CD14-positive monocyte (primary cell): ENCODE measurements at regions not wholly inside any gene's neighbourhood (a gene's known extent, or its start where the extent isn't known, plus 50 kb on each side); places are given as distances from the start of the nearest gene placed in this dataset.

Experiments used
- DNase-seq, 3 donors: peaks; one replicate each; pipeline ENCODE4 v3.0.0-alpha.2; 2011 to 2022
- H2AFZ ChIP-seq: 2 replicates; pipeline ENCODE4 v1.6.0; 2012; ENCODE audit warnings: mild to moderate bottlenecking, low read depth, low read length, inconsistent platforms; ENCODE audit not compliant: insufficient read depth, poor library complexity, severe bottlenecking
- H3K27ac ChIP-seq, 2 donors: 1 replicate in 1 of 2; 2 replicates in 1 of 2; pipeline ENCODE4 v1.5.1; 2012 to 2013; ENCODE audit warnings: low read length in 2 of 2, control low read depth in 1 of 2, inconsistent platforms in 1 of 2, low read depth in 1 of 2, mild to moderate bottlenecking in 1 of 2
- H3K27me3 ChIP-seq, 2 donors: one replicate each; pipeline versions ENCODE4 v1.6.0 to v1.6.1; 2011 to 2013; ENCODE audit warnings: low read length in 2 of 2; ENCODE audit not compliant: control insufficient read depth in 2 of 2, insufficient read depth in 2 of 2
- H3K36me3 ChIP-seq, 2 donors: replicated peaks in 1 of 2; 1 replicate in 1 of 2; 2 replicates in 1 of 2; pipeline versions ENCODE4 v1.5.1 to v1.6.1; 2012 to 2013; ENCODE audit warnings: low read length in 2 of 2, control low read depth in 1 of 2, inconsistent platforms in 1 of 2, mild to moderate bottlenecking in 1 of 2; ENCODE audit not compliant: insufficient read depth in 2 of 2, control insufficient read depth in 1 of 2
- H3K4me1 ChIP-seq, 2 donors: 1 replicate in 1 of 2; 2 replicates in 1 of 2; pipeline versions ENCODE4 v1.5.1 to v1.6.1; 2012 to 2013; ENCODE audit warnings: low read length in 2 of 2, control low read depth in 1 of 2, inconsistent platforms in 1 of 2, mild to moderate bottlenecking in 1 of 2, moderate library complexity in 1 of 2; ENCODE audit not compliant: insufficient read depth in 2 of 2, control insufficient read depth in 1 of 2
- H3K4me2 ChIP-seq: replicated peaks from 2 replicates; pipeline ENCODE3; 2012; ENCODE audit warnings: low read length, moderate library complexity, mild to moderate bottlenecking; ENCODE audit not compliant: poor library complexity, severe bottlenecking; ENCODE audit errors: extremely low read depth
- H3K4me3 ChIP-seq, 3 experiments: fragments of 200-600 bp in 1 of 3; sonication (generic) in 1 of 3; replicated peaks in 1 of 3; 1 replicate in 2 of 3; 2 replicates in 1 of 3; pipeline ENCODE4 v1.5.1; 2011 to 2013; ENCODE audit warnings: low read length in 3 of 3, mild to moderate bottlenecking in 3 of 3, control low read depth in 2 of 3, low read depth in 2 of 3, inconsistent platforms in 1 of 3, moderate library complexity in 1 of 3
- H3K79me2 ChIP-seq: 2 replicates; pipeline ENCODE4 v1.6.0; 2012; ENCODE audit warnings: mild to moderate bottlenecking, control low read depth, inconsistent platforms, low read length, moderate library complexity; ENCODE audit not compliant: insufficient read depth
- H3K9ac ChIP-seq: 2 replicates; pipeline ENCODE4 v1.6.0; 2017; ENCODE audit warnings: low read length, mild to moderate bottlenecking; ENCODE audit not compliant: insufficient read depth, poor library complexity, severe bottlenecking
- H3K9me3 ChIP-seq, 2 donors: replicated peaks in 1 of 2; 1 replicate in 1 of 2; 2 replicates in 1 of 2; pipeline versions ENCODE4 v1.5.1 to v1.6.1; 2012 to 2013; ENCODE audit warnings: low read length in 2 of 2, control low read depth in 1 of 2; ENCODE audit not compliant: control insufficient read depth in 1 of 2, insufficient read depth in 1 of 2
- H4K20me1 ChIP-seq: 2 replicates; pipeline ENCODE4 v1.6.0; 2012; ENCODE audit warnings: mild to moderate bottlenecking, low read length, control low read depth, moderate library complexity; ENCODE audit not compliant: insufficient read depth
- H3K27ac Mint-ChIP-seq, 7 donors: one replicate each; pipeline ENCODE4 v1.8.0; 2020; ENCODE audit warnings: mild to moderate bottlenecking in 7 of 7, mixed read lengths in 7 of 7, moderate library complexity in 6 of 7, inconsistent platforms in 2 of 7
- H3K27me3 Mint-ChIP-seq, 3 donors: one replicate each; pipeline ENCODE4 v1.8.0; 2021 to 2022; ENCODE audit warnings: low read depth in 3 of 3, mild to moderate bottlenecking in 3 of 3, mixed read lengths in 3 of 3, moderate library complexity in 3 of 3, inconsistent platforms in 1 of 3
- H3K36me3 Mint-ChIP-seq, 2 donors: one replicate each; pipeline ENCODE4 v1.8.0; 2020; ENCODE audit warnings: mixed read lengths in 2 of 2, inconsistent platforms in 1 of 2, mild to moderate bottlenecking in 1 of 2
- H3K4me1 Mint-ChIP-seq: one replicate; pipeline ENCODE4 v1.8.0; 2020; ENCODE audit warnings: mild to moderate bottlenecking, mixed read lengths
- H3K4me3 Mint-ChIP-seq, 2 donors: one replicate each; pipeline ENCODE4 v1.8.0; 2020; ENCODE audit warnings: mild to moderate bottlenecking in 2 of 2, mixed read lengths in 2 of 2, moderate library complexity in 1 of 2
- H3K9me3 Mint-ChIP-seq, 7 donors: one replicate each; pipeline ENCODE4 v1.8.0; 2020 to 2022; ENCODE audit warnings: mixed read lengths in 7 of 7, mild to moderate bottlenecking in 6 of 7, moderate library complexity in 6 of 7, inconsistent platforms in 2 of 7
- WGBS: methylation state at CpG from one replicate; pipeline ENCODE4 v1.1.5; 2013; ENCODE audit warnings: missing lambda C conversion rate; ENCODE audit not compliant: insufficient coverage; 5-methylcytosine and 5-hydroxymethylcytosine counted together
- intact Hi-C, 2 donors: fragments of 100-400 bp; cut with micrococcal nuclease; formaldehyde crosslinking; loops; one replicate each; pipeline versions ENCODE4 v1.15.0 to v1.15.1; 2023
- TF ChIP-seq, protein P1 (sequence below): fragments of 200-600 bp; IDR thresholded peaks from one replicate; pipeline ENCODE4 v1.8.0; 2022; ENCODE audit warnings: antibody characterized with exemption, mild to moderate bottlenecking

GRCh38 chr14:100652744-100653143 lies 65.5 kb upstream of the BEGAIN start:
- Histone ChIP-seq H2AFZ (no peak overlapping the region), H3K79me2 (no peaks in the 10 kb centered on the region), H4K20me1 (no peaks in the 10 kb centered on the region), H3K27me3 (peaks cover 0 to 9% of the 10 kb centered on the region in 2 donors), H3K9ac (no peak overlapping the region), H3K4me2 (no peak overlapping the region), H3K4me3 (no peak overlapping the region), H3K36me3 (no peaks in the 10 kb centered on the region), H3K9me3 (no peaks in the 10 kb centered on the region), H3K4me1 (peaks cover 0 to 6% of the 10 kb centered on the region in 2 donors), H3K27ac (no peak overlapping the region)
- H3K36me3 Mint-ChIP-seq = no peaks in the 10 kb centered on the region
- WGBS = 98% methylated on average over 4 of the region's 8 CpGs
- no peak overlapping the region for H3K27ac Mint-ChIP-seq
- H3K4me3 Mint-ChIP-seq = no peak overlapping the region
- TF ChIP-seq, protein P1, sequence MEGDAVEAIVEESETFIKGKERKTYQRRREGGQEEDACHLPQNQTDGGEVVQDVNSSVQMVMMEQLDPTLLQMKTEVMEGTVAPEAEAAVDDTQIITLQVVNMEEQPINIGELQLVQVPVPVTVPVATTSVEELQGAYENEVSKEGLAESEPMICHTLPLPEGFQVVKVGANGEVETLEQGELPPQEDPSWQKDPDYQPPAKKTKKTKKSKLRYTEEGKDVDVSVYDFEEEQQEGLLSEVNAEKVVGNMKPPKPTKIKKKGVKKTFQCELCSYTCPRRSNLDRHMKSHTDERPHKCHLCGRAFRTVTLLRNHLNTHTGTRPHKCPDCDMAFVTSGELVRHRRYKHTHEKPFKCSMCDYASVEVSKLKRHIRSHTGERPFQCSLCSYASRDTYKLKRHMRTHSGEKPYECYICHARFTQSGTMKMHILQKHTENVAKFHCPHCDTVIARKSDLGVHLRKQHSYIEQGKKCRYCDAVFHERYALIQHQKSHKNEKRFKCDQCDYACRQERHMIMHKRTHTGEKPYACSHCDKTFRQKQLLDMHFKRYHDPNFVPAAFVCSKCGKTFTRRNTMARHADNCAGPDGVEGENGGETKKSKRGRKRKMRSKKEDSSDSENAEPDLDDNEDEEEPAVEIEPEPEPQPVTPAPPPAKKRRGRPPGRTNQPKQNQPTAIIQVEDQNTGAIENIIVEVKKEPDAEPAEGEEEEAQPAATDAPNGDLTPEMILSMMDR = no peak
- intact Hi-C loops = loop anchor here in 1 of 2 donors (5.0 kb wide), 1 partner anchor 125 kb away; no protein-coding TSS in a partner anchor
- peaks cover 8 to 20% (median 18%) of the 10 kb centered on the region in 3 donors for H3K27me3 Mint-ChIP-seq
- H3K9me3 Mint-ChIP-seq = no peaks in the 10 kb centered on the region
- DNase-seq = no peak
- H3K4me1 Mint-ChIP-seq = peaks cover 2% of the 10 kb centered on the region

GRCh38 chr14:100653409-100653808 lies 66.2 kb upstream of the BEGAIN start:
- TF ChIP-seq, protein P1 = peak; percentile 83
- Histone ChIP-seq H3K4me1 (peaks cover 0 to 6% of the 10 kb centered on the region in 2 donors), H3K9me3 (no peaks in the 10 kb centered on the region), H3K9ac (no peak overlapping the region), H3K36me3 (no peaks in the 10 kb centered on the region), H3K79me2 (no peaks in the 10 kb centered on the region), H3K4me2 (no peak overlapping the region), H4K20me1 (no peaks in the 10 kb centered on the region), H2AFZ (no peak overlapping the region), H3K27ac (no peak overlapping the region), H3K27me3 (peaks cover 0 to 9% of the 10 kb centered on the region in 2 donors), H3K4me3 (no peak overlapping the region)
- no peak overlapping the region for H3K27ac Mint-ChIP-seq
- DNase-seq = peak in 1 of 3 donors; percentile 20
- peak overlapping the region in 1 of 2 donors; percentile 9 for H3K4me3 Mint-ChIP-seq
- no peaks in the 10 kb centered on the region for H3K9me3 Mint-ChIP-seq
- 67% methylated on average over 11 of the region's 15 CpGs for WGBS
- H3K4me1 Mint-ChIP-seq = peaks cover 2% of the 10 kb centered on the region
- intact Hi-C loops = loop anchor here in 1 of 2 donors (5.0 kb wide), 1 partner anchor 126 kb away; no protein-coding TSS in a partner anchor
- H3K27me3 Mint-ChIP-seq = peaks cover 8 to 20% (median 18%) of the 10 kb centered on the region in 3 donors
- H3K36me3 Mint-ChIP-seq = no peaks in the 10 kb centered on the region
